ENCODE measurements at regions not wholly inside any gene's neighbourhood (a gene's known extent, or its start where the extent isn't known, plus 50 kb on each side); places are given as distances from the start of the nearest gene placed in this dataset.
A peak's percentile ranks its signal among the peaks of the same experiment; 100 is the strongest.

GRCh38 chr4:180637616-180638015 is 1605.6 kb upstream of the TENM3 start:
- no peak for DNase-seq

GRCh38 chr4:180640193-180640592 is 1603.0 kb upstream of the TENM3 start:
- no peak for DNase-seq

- no peak for DNase-seq
These were observed 1601.7 kb upstream of the TENM3 start for GRCh38 chr4:180641495-180641894.

- DNase-seq: no peak
These were observed 1600.5 kb upstream of the TENM3 start for GRCh38 chr4:180642732-180643131.

- no peak for DNase-seq
These were observed 1592.9 kb upstream of the TENM3 start for GRCh38 chr4:180650273-180650672.

GRCh38 chr4:180652533-180652932 is 1590.7 kb upstream of the TENM3 start:
- no peak for DNase-seq

GRCh38 chr4:180655886-180656285 is 1587.3 kb upstream of the TENM3 start:
- DNase-seq: no peak

GRCh38 chr4:180657881-180658280 is 1585.3 kb upstream of the TENM3 start:
- DNase-seq: no peak

- DNase-seq: peak; percentile 32
These were observed 1578.3 kb upstream of the TENM3 start for GRCh38 chr4:180664766-180665368.

GRCh38 chr4:180665481-180665880 is 1577.7 kb upstream of the TENM3 start:
- DNase-seq: no peak

- DNase-seq: no peak
These were observed 1577.0 kb upstream of the TENM3 start for GRCh38 chr4:180665994-180666824.

GRCh38 chr4:180668732-180669131 is 1574.5 kb upstream of the TENM3 start:
- no peak for DNase-seq

GRCh38 chr4:180669680-180670079 is 1573.5 kb upstream of the TENM3 start:
- no peak for DNase-seq

- DNase-seq: no peak
These were observed 1568.4 kb upstream of the TENM3 start for GRCh38 chr4:180674619-180675358.

GRCh38 chr4:180675359-180675650 is 1567.9 kb upstream of the TENM3 start:
- DNase-seq: no peak

GRCh38 chr4:180680305-180680704 is 1562.9 kb upstream of the TENM3 start:
- no peak for DNase-seq

- no peak for DNase-seq
These were observed 1560.4 kb upstream of the TENM3 start for GRCh38 chr4:180682776-180683175.

- DNase-seq: no peak
These were observed 1560.0 kb upstream of the TENM3 start for GRCh38 chr4:180683186-180683585.

GRCh38 chr4:180688480-180688879 is 1554.7 kb upstream of the TENM3 start:
- no peak for DNase-seq

GRCh38 chr4:180694875-180695274 is 1548.3 kb upstream of the TENM3 start:
- DNase-seq: no peak

- no peak for DNase-seq
These were observed 1547.4 kb upstream of the TENM3 start for GRCh38 chr4:180695851-180696250.

GRCh38 chr4:180696460-180697092 is 1546.6 kb upstream of the TENM3 start:
- no peak for DNase-seq

- no peak for DNase-seq
These were observed 1544.5 kb upstream of the TENM3 start for GRCh38 chr4:180698550-180699195.
